Gastrocnemius medialis (tissue), 4 donors: ENCODE measurements at regions not wholly inside any gene's neighbourhood (a gene's known extent, or its start where the extent isn't known, plus 50 kb on each side); places are given as distances from the start of the nearest gene placed in this dataset.

ENCODE experiments used
- POLR2A ChIP-seq, 2 donors: fragments of 450-650 bp; IDR thresholded peaks; one replicate each; pipeline ENCODE4 v1.6.1; 2017; ENCODE audit warnings: antibody characterized with exemption in 2 of 2, mild to moderate bottlenecking in 2 of 2, moderate library complexity in 2 of 2
- TF ChIP-seq, protein P1 (sequence below), 5 experiments: fragments of 450-650 bp in 3 of 5; fragments of 200-600 bp in 2 of 5; sonication (generic) in 2 of 5; IDR thresholded peaks in 4 of 5; conservative IDR thresholded peaks in 1 of 5; 1 replicate in 4 of 5; 2 replicates in 1 of 5; pipeline ENCODE4 v1.5.1; 2016 to 2019; ENCODE audit warnings: antibody characterized with exemption in 5 of 5, mild to moderate bottlenecking in 3 of 5, moderate library complexity in 3 of 5

DNA sequence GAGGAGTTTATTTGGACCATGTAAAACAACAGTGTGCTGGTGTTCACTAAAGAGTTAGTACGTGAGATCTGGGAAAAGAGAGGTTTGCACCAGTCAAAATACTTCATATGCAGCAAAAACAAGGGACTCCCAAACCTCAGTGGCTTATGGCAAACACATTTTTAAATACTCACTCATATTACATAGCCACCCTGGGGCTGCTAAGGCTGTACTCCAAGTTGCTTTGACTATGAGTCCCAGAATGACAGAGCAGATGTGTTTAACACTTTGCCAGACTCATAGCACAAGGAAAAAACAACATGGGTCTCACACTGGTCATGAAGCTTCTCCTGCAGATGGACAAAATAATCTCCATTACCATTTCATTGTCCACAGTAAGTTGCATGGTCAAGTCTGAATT, 202.8 kb upstream of the GRIA4 start:
- TF ChIP-seq, protein P1, sequence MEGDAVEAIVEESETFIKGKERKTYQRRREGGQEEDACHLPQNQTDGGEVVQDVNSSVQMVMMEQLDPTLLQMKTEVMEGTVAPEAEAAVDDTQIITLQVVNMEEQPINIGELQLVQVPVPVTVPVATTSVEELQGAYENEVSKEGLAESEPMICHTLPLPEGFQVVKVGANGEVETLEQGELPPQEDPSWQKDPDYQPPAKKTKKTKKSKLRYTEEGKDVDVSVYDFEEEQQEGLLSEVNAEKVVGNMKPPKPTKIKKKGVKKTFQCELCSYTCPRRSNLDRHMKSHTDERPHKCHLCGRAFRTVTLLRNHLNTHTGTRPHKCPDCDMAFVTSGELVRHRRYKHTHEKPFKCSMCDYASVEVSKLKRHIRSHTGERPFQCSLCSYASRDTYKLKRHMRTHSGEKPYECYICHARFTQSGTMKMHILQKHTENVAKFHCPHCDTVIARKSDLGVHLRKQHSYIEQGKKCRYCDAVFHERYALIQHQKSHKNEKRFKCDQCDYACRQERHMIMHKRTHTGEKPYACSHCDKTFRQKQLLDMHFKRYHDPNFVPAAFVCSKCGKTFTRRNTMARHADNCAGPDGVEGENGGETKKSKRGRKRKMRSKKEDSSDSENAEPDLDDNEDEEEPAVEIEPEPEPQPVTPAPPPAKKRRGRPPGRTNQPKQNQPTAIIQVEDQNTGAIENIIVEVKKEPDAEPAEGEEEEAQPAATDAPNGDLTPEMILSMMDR (IDR thresholded peaks at IDR 0.05 in 4 of 5, conservative IDR thresholded peaks at IDR 0.05 in 1 of 5) = no peak
- no peak for TF ChIP-seq POLR2A (IDR thresholded peaks at IDR 0.05)
